ENCODE measurements at regions not wholly inside any gene's neighbourhood (a gene's known extent, or its start where the extent isn't known, plus 50 kb on each side); places are given as distances from the start of the nearest gene placed in this dataset.

DNA sequence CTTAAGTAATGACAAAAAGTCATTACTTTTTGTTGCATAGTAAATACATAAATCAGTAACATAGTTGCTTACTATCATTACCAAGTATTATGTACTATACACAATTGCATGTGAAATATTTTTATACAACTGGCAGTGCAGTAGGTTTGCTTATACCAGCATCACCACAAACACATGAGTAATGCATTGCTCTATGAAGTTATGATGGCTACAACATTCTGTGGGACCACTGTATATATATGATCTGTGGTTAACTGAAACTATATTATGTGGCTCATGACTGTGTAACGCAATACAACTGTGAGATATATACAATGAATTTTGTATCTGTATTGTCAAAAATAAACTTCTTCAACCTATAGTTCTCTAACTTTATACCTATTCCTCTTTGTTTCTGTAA lies 113.7 kb upstream of the RBMS3 start:
- TF ChIP-seq, protein P1, sequence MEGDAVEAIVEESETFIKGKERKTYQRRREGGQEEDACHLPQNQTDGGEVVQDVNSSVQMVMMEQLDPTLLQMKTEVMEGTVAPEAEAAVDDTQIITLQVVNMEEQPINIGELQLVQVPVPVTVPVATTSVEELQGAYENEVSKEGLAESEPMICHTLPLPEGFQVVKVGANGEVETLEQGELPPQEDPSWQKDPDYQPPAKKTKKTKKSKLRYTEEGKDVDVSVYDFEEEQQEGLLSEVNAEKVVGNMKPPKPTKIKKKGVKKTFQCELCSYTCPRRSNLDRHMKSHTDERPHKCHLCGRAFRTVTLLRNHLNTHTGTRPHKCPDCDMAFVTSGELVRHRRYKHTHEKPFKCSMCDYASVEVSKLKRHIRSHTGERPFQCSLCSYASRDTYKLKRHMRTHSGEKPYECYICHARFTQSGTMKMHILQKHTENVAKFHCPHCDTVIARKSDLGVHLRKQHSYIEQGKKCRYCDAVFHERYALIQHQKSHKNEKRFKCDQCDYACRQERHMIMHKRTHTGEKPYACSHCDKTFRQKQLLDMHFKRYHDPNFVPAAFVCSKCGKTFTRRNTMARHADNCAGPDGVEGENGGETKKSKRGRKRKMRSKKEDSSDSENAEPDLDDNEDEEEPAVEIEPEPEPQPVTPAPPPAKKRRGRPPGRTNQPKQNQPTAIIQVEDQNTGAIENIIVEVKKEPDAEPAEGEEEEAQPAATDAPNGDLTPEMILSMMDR (IDR thresholded peaks at IDR 0.05): no peak
- no peak for TF ChIP-seq POLR2AphosphoS5 (IDR thresholded peaks at IDR 0.05; ENCODE audit: low read depth, low read length)
- TF ChIP-seq, protein P2, sequence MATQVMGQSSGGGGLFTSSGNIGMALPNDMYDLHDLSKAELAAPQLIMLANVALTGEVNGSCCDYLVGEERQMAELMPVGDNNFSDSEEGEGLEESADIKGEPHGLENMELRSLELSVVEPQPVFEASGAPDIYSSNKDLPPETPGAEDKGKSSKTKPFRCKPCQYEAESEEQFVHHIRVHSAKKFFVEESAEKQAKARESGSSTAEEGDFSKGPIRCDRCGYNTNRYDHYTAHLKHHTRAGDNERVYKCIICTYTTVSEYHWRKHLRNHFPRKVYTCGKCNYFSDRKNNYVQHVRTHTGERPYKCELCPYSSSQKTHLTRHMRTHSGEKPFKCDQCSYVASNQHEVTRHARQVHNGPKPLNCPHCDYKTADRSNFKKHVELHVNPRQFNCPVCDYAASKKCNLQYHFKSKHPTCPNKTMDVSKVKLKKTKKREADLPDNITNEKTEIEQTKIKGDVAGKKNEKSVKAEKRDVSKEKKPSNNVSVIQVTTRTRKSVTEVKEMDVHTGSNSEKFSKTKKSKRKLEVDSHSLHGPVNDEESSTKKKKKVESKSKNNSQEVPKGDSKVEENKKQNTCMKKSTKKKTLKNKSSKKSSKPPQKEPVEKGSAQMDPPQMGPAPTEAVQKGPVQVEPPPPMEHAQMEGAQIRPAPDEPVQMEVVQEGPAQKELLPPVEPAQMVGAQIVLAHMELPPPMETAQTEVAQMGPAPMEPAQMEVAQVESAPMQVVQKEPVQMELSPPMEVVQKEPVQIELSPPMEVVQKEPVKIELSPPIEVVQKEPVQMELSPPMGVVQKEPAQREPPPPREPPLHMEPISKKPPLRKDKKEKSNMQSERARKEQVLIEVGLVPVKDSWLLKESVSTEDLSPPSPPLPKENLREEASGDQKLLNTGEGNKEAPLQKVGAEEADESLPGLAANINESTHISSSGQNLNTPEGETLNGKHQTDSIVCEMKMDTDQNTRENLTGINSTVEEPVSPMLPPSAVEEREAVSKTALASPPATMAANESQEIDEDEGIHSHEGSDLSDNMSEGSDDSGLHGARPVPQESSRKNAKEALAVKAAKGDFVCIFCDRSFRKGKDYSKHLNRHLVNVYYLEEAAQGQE (IDR thresholded peaks at IDR 0.05; ENCODE audit: insufficient read depth in 1 of 2, low read depth in 2 of 2, low read length in 1 of 2): no peak
- TF ChIP-seq TCF7L2 (IDR thresholded peaks at IDR 0.05; ENCODE audit: low read depth, low read length): no peak
